WERI-Rb-1 (cell line): ENCODE measurements at regions not wholly inside any gene's neighbourhood (a gene's known extent, or its start where the extent isn't known, plus 50 kb on each side); places are given as distances from the start of the nearest gene placed in this dataset.
A peak's percentile ranks its signal among the peaks of the same experiment; 100 is the strongest.

Experiments used
- DNase-seq: peaks from one replicate; pipeline ENCODE4 v3.0.0-alpha.2; 2020
- H3K27ac ChIP-seq: fragments of 250-450 bp; sonication (Bioruptor Pico); 2 replicates; pipeline ENCODE4 v1.5.1; 2020; ENCODE audit warnings: mild to moderate bottlenecking, moderate library complexity
- H3K27me3 ChIP-seq: fragments of 250-450 bp; sonication (Bioruptor Pico); 2 replicates; pipeline ENCODE4 v1.5.1; 2021; ENCODE audit warnings: mild to moderate bottlenecking, low read depth, moderate library complexity; ENCODE audit not compliant: insufficient read depth, severe bottlenecking
- H3K36me3 ChIP-seq: fragments of 250-450 bp; sonication (Bioruptor Pico); 2 replicates; pipeline ENCODE4 v1.5.1; 2020; ENCODE audit warnings: mild to moderate bottlenecking, moderate library complexity
- H3K4me3 ChIP-seq: 2 replicates; pipeline ENCODE4 v1.5.1; 2011; ENCODE audit warnings: low read depth, mild to moderate bottlenecking, control low read depth, low read length
- H3K9me3 ChIP-seq: fragments of 250-450 bp; sonication (Bioruptor Pico); 2 replicates; pipeline ENCODE4 v1.5.1; 2021; ENCODE audit warnings: mild to moderate bottlenecking, moderate library complexity; ENCODE audit not compliant: severe bottlenecking
- CTCF ChIP-seq: IDR thresholded peaks from 2 replicates; pipeline ENCODE4 v1.5.1; 2011; ENCODE audit warnings: low read depth, mild to moderate bottlenecking, control low read depth, inconsistent platforms, low read length

DNA sequence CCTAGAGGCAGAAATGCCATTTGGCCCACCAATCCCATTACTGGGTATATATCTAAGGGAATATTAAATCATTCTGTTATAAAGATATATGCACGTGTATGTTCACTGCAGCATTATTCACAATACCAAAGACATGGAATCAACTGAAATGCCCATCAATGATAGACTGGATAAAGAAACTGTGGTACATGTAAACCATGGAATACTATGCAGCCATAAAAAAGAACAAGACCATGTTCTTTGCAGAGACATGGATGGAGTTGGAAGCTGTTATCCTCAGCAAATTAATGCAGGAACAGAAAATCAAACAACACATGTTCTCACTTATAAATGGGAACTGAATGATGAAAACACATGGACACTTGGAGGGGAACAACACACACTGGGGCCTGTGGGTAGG lies 458.4 kb downstream of the CD83 start:
- Histone ChIP-seq H3K9me3 (peaks cover 3% of the 10 kb centered on the region), H3K36me3 (no peaks in the 10 kb centered on the region), H3K4me3 (no peak overlapping the region), H3K27me3 (no peaks in the 10 kb centered on the region), H3K27ac (no peak overlapping the region)
- TF ChIP-seq CTCF, result no peak
- DNase-seq, result no peak

GRCh38 chr6:14578994-14579393 lies 461.4 kb downstream of the CD83 start:
- no peak overlapping the region for H3K4me3 ChIP-seq
- DNase-seq, result no peak
- H3K9me3 ChIP-seq, result peaks cover 3% of the 10 kb centered on the region
- H3K27me3 ChIP-seq, result no peaks in the 10 kb centered on the region
- no peak overlapping the region for H3K27ac ChIP-seq
- H3K36me3 ChIP-seq, result no peaks in the 10 kb centered on the region
- TF ChIP-seq CTCF, result no peak

DNA sequence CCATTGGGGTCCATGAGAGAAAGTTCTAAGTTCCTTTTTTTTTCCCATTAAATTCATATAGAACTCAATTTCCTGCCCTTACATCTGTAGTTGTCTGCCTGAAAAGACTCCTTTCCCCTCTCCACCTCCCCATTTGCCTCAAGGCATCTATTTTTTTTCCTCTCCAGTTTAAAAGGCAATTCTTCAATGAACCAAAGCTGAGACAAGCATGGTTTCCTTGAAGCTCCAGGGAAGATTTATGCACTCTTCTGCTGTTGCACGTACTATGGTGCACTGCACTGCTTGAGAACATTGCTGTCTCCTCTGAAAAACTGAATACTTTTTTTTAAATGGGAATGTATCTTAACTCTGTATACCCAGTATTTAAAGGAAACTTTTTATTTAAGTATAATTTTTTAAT lies 465.2 kb downstream of the CD83 start:
- no peak for DNase-seq
- no peaks in the 10 kb centered on the region for H3K36me3 ChIP-seq
- no peak overlapping the region for H3K4me3 ChIP-seq
- H3K27me3 ChIP-seq, result no peaks in the 10 kb centered on the region
- H3K9me3 ChIP-seq, result no peaks in the 10 kb centered on the region
- H3K27ac ChIP-seq, result no peak overlapping the region
- TF ChIP-seq CTCF, result no peak

DNA sequence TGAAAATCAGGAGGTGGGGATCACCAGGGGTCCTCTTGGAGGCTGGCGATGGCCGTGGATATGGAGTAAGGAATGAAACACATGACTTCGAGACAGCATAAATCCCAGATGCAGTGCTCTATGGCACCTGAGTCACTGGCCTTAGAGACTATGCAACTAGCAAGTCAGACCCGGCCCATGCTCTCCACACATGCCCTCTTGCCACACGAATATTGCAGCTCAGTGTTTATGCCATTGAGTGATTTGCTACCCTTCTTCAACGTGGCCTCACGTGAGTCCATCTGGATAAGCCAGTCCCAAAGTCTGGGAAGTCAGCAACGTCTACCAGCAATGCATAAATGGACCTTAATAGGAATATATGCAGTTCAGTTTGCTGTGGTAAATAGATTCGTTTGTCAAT lies 466.3 kb downstream of the CD83 start:
- DNase-seq, result no peak
- H3K36me3 ChIP-seq, result no peaks in the 10 kb centered on the region
- H3K4me3 ChIP-seq, result no peak overlapping the region
- no peak overlapping the region for H3K27ac ChIP-seq
- no peak for TF ChIP-seq CTCF
- no peaks in the 10 kb centered on the region for H3K27me3 ChIP-seq
- H3K9me3 ChIP-seq, result no peaks in the 10 kb centered on the region

GRCh38 chr6:14584450-14584849 lies 466.9 kb downstream of the CD83 start:
- Histone ChIP-seq H3K27ac (no peak overlapping the region), H3K27me3 (no peaks in the 10 kb centered on the region), H3K36me3 (no peaks in the 10 kb centered on the region), H3K9me3 (no peaks in the 10 kb centered on the region), H3K4me3 (no peak overlapping the region)
- peak; percentile 36; the same call in 1 of the 2 replicates for TF ChIP-seq CTCF
- DNase-seq, result no peak

DNA sequence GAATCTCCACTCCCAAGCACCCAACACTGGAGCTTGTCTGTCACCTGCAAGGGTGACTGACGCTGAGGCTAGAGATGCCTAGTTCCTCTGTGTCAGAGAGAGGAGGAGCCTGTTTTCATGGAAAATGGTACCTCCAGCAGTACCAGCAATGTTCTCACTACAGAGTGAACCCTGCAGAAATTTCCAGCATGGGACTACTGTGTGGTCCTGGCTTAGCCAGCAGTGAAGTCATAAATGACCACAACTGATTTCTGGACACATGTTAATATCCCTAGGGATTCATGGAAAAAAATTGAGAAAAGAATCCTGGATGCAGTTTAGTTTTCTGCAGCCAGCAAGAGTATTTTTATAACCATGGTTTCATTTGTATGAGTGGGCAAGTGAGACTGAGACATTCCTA lies 468.1 kb downstream of the CD83 start:
- no peaks in the 10 kb centered on the region for H3K36me3 ChIP-seq

More for the DNA sequence above, 468.1 kb downstream of the CD83 start:
- TF ChIP-seq CTCF, result no peak
- no peaks in the 10 kb centered on the region for H3K27me3 ChIP-seq
- H3K9me3 ChIP-seq, result no peaks in the 10 kb centered on the region
- no peak overlapping the region for H3K4me3 ChIP-seq
- no peak for DNase-seq
- no peak overlapping the region for H3K27ac ChIP-seq
